HT1080 (cell line): ENCODE measurements at regions not wholly inside any gene's neighbourhood (a gene's known extent, or its start where the extent isn't known, plus 50 kb on each side); places are given as distances from the start of the nearest gene placed in this dataset.
"Not testable (repeated sequence)": the region's sequence is repeated elsewhere in the genome, so short reads cannot be mapped to it uniquely, and the experiment has no call there.

ENCODE experiments used
- DNase-seq: peaks from one replicate; pipeline ENCODE4 v3.0.0-alpha.2; 2015; ENCODE audit warnings: low read depth

DNA sequence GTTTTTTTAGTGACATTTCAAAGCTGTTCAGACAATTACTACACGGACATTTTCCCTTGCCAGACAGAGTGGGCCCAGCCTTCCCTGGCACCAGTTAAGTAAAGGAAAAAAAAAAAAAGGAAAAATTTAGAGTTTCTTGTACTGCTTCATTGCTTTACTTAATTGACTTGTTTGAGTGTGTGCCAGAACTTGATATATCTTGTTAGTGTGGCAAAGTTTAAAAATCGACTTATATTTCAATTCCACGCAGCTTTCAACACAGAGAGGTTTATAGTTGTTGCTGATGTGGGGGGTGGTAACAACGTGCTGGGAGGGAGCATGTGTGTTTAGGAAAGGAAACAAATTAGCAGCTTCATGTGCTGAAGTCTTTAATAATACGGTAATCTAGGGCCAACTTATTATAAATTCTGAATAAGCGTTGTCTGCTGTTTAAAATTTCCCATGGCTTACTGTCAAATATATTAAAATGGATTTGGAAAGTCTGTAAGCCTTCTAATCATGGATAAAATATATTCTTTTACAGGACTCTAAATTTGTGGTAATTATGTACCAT is 1104.6 kb downstream of the SORCS3 start:
- no peak for DNase-seq

DNA sequence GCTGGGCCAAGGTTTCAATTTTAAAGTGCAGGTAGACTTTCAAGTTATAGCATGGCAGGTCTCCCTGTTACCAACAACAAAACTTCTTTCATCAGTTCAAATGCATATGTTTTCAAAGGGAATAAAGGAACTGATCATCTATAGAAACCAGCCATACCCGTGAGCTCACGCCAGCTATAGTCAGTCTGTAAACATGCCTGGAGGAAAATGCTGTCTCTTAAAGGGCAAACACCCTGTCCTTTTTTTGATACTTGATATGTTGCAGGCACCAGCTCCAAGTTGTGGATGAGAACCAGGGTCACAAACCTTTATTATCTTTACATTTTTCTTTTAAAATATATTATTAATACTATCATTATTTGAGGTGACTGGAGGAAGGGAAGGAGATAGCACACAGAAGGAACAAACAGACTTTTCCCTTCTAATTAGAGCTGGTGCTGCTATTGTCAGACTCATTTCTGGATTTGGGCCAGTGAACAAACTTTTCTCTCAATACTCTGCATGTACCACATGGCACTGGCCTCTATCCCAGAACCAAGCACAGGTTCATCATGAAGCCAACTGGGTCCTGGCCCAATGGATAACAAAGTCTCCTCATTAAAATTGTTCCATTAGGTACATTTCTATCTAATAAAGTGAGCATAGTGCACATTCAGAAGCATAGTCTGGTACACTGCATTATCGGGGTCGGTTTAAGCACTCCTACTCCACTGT is 1102.4 kb downstream of the SORCS3 start:
- no peak for DNase-seq

DNA sequence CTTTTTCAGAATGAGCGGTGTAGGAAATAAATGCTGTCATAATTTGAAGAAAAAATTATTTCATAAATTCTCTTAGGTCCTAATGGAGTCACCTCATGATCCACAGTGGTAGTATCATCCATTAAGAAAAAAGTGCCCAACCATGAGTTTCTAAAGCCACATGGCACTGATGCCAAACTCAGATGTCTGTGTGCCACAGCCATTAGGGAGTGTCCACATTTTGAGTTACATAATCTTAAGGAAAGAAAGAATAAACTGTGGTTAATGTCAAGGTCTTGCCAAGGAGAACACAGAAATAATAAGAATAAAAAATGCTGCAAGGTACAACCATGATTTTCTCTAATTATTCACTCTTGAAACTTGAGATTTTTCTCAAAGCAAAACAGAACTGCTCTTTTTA is 1101.8 kb downstream of the SORCS3 start:
- no peak for DNase-seq

DNA sequence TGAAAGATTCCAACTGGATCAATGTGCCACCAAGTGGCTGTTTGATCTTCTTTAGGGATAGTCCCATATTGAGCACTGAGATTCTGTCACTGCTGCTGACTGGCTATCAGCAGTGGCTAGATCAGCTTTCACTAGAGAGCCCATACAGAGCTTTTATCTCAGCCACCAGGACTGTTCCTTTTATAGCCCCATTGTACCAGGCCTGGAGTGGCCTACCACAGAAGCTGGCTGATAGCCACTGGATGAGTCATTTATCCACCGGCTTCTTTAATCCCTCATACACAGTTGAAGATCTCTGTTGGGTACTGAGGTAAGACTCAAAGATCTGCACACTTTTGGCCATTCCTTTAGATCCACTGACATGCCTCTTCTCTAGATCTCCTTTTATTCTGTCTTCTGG is 1101.1 kb downstream of the SORCS3 start:
- DNase-seq: peak; percentile 82

DNA sequence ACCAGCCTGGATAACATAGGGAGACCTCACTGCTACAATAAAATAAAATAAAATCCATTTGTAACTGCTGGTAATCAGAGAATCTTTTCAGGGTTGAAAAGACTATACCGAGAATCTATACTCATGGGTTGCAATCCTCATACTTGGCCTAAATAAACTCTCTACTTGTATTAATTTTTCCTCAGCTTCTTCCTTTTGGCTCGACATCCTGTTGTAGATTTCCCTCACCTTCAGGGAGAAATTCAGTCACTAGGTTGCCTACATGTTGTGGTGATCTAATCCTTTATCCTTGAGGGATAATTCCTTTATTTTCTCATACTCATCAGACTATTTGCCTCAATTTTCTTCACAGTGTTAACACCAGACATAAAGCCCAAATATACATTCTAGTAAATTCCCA is 1093.4 kb downstream of the SORCS3 start:
- DNase-seq: no peak

DNA sequence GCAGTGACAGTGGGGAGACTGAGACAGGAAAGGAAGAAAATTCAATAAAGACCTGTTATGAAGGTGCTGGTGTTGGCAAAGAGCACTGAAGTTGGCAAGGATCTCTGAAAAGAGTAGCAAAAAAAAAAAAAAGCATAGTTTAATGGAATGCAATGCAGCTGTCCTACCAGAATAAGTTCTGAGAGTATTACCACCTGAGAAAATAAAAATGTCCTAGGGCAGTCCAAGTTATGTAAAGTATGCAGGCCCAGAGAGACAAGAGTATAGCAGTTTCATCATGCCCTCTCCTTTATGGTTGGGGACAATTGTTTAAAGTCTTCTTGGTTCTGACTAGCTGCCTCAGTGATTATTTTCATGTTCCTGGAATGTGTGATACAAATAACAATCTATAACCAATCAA is 1092.8 kb downstream of the SORCS3 start:
- no peak for DNase-seq

DNA sequence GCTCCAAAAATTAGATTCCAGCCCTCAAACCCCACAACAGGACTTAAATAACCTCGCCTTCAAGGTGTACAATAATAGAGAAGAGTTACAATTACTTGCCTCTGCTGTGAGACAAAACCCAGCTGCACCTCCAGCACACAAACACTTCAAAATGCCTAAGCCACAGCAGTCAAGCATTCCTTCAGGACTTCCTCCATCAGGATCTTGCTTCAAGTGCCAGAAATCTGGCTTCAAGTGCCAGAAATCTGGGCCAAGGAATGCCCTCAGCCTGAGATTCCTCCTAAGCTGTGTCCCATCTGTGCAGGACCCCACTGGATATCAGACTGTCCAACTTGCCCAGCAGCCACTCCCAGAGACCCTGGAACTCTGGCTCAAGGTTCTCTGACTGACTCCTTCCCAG is 1088.3 kb downstream of the SORCS3 start:
- no peak for DNase-seq

DNA sequence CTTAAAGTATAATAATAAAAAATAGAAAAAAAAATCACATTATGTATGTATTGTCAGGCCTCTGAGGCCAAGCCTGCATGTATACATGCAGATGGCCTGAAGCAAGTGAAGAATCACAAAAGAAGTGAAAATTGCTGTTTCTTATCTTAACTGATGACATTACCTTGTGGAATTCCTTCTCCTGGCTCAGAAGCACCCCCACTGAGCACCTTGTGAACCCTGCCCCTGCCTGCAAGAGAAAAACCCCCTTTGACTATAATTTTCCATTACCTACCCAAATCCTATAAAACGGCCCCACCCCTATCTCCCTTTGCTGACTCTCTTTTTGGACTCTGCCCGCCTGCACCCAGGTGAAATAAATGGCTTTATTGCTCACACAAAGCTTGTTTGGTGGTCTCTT is 1086.5 kb downstream of the SORCS3 start:
- DNase-seq: not testable (repeated sequence)

DNA sequence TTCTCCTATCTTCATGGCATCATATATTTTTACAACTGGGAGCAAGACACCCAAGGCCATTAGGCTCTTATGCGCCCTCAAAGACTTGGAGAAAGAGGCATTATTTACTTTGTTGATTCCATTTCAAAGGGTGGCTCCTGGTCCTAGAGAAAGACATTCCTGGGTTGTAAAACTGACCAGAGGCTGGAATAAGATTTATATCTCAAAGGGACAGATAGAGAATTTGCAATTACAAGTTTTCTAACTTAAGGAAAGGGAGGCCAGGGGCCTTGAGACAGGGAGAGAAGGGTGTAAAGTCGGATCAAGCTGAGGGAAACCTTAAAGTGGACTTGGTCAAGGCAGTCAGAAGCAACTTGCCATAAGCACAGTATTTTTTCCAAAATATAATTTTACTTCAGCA is 1086.0 kb downstream of the SORCS3 start:
- no peak for DNase-seq

DNA sequence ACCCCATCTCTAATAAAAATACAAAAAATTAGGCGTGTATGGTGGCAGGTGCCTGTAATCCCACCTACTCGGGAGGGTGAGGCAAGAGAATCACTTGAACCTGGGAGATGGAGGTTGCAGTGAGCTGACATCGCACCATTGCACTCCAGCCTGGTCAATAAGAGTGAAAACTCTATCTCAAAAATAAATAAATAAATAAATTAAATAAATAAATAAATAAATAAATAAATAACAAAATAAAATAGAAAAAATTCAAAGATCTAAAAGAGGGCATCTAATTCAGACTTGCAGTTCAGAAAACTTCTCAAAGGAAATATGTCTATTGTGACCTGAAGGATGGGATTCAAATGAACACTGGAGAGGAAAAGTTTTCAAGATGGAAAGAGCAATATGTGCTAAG is 1085.1 kb downstream of the SORCS3 start:
- DNase-seq: no peak

DNA sequence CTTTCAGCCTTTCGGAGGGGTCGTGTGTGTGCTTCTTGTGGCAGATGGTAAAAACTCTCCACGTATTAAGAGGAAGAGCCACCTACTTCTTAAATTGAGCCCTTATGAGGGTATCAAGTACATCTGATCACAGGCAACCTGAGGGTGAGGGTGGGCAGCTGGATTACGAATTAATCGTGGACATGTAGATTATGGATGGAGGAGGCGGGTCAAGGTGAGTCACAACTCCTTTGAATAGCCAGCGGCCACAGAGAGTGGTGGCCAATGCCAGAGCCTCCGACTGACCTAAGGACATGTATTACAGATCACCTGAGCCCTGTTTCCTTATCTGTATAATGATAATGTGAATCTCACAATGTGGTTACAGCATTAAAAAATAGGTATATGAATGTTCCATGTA is 1083.9 kb downstream of the SORCS3 start:
- no peak for DNase-seq

DNA sequence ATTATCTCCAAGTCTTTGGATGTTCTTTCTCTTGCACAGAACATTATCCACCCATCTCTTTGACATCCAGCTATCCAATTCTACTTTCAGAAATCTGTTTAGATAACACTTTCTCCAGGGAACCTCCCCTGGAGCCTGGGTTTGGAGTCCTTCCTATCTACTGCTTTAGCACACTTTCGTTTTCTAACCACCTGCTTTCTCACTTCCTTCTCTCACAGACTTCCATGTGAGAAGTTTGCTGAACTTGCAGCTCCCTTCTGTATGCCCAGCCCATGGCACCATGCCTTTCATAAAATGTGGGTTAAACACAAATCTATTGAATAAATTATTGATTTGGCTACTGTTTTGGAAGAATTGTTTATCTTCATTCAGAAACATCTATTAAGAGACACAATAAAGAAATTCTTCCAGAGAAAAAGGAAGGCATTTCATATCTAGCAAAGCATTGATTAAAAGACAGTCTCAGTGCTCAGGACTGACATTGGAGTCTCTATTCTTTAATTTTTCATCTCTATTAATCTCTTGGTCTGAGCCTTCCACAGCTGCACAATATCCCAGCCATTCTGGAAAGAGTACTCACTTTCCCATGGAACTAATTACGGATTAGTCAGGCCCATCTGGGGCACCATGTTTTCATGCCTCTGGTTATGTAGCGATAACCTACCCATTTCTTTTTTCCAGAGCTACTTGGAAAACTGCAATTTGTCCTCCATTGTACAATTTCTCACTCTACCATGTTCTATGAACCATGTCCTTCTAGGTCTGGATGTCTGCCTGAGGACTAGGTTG is 1077.3 kb downstream of the SORCS3 start:
- DNase-seq: no peak

DNA sequence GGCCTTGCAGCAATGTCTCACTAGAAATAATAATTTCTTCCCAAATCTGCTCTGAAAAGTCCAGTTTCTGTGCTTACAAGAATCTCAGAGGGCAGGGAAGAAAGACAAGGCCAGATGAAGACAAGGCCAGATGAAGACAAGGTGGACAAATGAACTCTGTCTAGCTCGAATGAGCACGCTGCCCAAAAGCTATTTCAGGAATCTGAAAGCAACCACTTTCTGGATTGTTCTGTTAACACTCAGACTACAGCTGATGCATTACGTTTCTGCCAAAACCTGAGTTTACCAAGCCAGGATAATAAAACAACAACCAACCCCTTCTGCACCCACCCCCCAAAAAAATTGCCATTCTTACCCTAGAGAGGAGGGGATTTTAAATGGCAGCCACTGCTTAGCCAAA is 1073.6 kb downstream of the SORCS3 start:
- no peak for DNase-seq

DNA sequence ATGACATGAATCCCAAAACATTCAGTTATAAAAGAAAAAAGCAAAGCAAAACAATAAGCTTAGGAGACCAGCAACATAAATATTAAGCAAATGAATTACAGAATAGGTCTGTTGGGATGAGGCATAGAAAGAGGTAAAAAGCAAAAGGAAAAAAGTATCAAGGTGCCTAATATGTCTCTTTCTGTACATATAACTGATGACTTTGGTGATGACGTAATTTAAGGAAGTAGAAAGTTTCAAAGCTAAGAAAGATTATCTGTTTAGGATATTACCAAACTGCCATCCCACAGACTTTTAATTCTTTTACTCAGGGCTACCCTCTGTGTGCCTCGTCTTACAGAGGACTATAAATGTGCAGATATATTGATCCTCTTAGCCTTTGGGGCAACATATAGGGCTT is 1066.5 kb downstream of the SORCS3 start:
- no peak for DNase-seq

DNA sequence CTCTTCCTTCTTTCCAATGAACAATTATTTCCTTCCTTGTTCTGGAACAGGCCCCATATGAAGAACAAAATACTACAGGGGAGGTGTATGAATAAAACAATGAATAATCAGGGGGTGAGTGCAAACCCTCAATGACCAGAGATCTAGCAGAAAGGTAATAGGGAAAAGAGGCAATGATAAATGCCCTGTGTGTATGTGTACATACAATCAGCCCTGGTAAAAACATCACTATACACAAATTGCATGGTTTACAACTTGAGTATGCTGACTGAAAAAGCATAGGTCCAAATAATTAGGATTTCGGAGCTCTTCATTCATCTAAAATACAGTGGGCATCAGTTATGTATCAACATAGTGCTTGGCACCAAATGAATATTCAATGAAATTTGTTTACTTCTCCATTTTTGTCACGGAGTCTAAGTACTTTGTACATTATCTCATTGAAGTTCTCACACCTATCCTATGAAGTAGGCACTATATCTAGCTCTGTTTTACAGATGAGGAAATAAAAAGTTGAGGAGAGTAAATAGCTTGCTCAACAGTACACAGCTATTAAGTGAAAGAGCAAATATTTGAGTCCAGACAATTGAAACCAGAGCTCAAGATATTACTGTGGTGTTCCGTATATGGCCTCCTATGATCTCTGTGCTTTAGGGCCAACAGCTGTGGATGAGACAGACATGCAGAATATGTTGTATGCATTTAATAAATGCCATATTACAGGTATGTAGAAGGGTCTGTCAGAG is 1065.4 kb downstream of the SORCS3 start:
- no peak for DNase-seq

DNA sequence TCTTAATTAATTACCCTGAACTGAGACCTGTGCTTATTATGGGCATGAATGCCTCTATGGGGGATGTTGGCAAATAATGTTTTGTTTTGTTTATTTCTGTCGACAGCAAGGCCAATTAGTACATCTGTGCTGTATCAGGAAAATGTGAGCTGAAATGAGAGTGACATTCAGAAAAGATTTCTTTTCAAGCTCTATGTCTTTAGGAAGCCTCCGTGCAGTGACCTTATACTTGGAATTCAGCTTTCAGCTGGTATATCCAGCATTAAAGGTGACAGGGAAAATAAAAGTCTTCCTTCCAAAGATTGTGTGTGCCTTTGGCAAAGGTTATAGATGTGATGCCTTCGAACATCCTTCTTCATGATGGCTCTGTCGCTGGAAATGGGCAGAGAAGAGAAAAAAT is 1061.1 kb downstream of the SORCS3 start:
- no peak for DNase-seq

DNA sequence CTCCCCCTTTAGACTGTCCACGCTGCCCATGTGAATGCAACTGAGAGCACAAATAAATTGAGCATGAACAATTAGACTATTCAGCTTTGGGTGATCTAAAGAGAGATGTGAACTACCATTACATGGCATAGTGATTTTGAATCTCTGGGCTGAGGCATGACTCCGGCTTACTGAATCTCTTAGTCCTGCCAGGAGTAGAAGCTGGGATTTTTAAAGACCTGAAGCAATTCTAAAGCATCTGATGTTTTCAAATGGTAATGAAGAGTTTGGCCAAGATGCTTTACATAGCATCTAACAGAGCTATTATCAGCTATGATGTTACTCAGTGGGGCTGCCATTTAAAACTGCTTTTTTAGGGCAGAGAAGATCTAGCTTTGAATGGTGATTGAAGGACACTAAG is 1059.1 kb downstream of the SORCS3 start:
- no peak for DNase-seq

DNA sequence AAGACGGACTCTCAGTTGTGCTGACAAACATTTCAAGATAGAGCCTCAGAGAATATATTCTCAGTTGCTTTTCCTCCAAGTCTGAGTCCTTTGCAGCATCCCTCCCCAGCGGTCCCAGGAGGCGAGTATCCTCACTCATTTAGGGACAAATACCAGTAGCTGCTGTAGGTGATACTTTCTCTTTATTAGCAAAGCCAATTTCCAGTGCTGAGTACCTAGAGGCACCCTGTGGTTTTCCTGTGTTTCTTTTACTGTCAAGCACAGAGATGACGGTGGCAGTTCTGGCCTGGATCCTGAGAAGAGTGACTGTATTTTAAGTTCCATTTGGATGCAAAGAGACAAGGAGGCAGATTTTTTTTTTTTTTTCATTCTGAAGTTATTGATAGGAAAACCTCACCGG is 1058.4 kb downstream of the SORCS3 start:
- DNase-seq: no peak

DNA sequence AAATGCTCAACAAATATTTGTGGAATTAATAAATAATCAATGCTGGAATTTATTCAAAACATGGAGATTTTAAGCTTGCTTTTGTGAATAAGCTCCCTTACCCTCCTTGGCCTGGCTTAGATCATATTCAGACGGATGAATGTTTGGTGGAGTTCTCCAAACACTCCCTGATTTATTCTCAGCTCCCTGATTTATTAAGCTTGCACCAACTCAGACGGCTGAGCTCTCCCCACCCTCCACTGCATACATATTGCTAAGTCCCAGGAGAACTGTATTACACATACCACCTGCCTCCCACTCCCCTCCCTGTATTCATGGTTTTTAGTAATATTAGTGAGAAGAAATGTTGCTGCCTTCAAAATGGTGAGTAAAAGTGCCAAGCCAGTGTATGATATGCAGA is 1057.5 kb downstream of the SORCS3 start:
- DNase-seq: no peak

DNA sequence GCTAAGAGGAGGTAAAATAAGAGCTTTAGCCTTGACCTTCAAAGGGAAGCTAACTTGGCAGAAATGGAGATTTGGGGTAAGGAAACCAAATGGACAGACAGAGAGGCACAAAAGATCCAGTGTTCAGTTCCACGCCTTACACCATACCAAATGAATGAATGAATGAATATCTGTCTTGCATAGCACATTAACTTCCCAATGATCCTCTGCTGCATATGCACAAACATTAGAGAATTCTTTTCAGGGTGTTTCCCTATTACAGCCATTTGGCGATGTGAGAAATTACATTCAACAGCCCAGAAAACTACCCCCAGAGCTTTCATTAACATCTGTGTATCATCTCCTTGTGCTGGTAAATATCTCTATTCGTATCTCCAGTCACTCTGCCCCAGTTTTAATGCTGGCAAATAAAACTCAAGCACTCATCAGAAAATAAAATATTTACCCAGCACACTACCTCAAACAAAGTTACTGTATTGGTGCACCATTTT is 1056.2 kb downstream of the SORCS3 start:
- DNase-seq: no peak

DNA sequence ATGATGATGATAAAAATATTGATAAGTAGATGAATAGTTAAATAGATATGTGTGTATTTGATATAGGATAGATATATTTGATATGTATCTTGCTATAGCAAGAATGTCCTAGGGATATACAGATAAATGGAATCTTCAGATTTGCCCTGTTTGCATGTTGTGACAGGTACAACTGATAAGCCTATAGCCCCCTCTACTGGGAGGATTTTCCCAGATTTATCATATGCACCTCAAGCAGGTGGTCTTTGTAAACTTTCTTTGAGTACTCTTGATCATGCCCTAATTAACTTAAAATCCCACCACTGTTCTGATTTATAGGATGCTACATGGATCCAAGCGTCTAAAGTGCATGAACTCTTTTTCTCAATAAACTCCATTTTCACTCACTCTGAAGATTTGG is 1050.7 kb downstream of the SORCS3 start:
- peak; percentile 15 for DNase-seq

DNA sequence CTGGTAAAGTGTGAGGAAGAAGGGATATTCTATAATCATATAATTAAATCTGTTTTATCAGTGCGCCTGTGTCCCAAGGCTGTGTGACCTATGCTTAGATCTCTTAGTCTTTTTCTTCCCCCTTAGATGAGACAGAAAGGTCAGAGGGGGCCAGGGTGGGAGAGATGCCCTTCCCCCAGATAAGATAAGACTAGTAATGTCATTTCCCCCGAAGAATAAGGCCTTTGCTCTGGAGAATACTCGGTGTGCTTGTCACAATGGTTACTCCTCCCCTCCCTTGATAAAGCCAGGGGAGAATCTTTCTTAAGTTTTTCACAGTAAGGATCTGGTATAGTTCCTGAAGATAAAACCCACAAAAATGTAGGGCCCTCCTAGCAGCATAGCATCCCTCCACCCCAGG is 1041.8 kb downstream of the SORCS3 start:
- DNase-seq: no peak
